Left ventricle myocardium inferior (tissue), 1 donor: ENCODE measurements at regions not wholly inside any gene's neighbourhood (a gene's known extent, or its start where the extent isn't known, plus 50 kb on each side); places are given as distances from the start of the nearest gene placed in this dataset.
"Not testable (repeated sequence)": the region's sequence is repeated elsewhere in the genome, so short reads cannot be mapped to it uniquely, and the experiment has no call there.

ENCODE experiments used
- DNase-seq: peaks from one replicate; pipeline ENCODE4 v3.0.0-alpha.2; 2020
- H3K27ac ChIP-seq: fragments of 200-600 bp; replicated peaks from 2 replicates; pipeline ENCODE4 v1.8.0; 2021
- H3K27me3 ChIP-seq: fragments of 200-600 bp; 2 replicates; pipeline ENCODE4 v1.8.0; 2021; ENCODE audit warnings: low read depth
- H3K36me3 ChIP-seq: fragments of 200-600 bp; 2 replicates; pipeline ENCODE4 v1.8.0; 2021
- H3K4me1 ChIP-seq: fragments of 200-600 bp; 2 replicates; pipeline ENCODE4 v1.8.0; 2021
- H3K4me3 ChIP-seq: fragments of 200-600 bp; 2 replicates; pipeline ENCODE4 v1.8.0; 2021; ENCODE audit warnings: mild to moderate bottlenecking, moderate library complexity
- H3K9me3 ChIP-seq: fragments of 200-600 bp; replicated peaks from 2 replicates; pipeline ENCODE4 v1.8.0; 2021
- intact Hi-C: fragments of 100-400 bp; cut with micrococcal nuclease; formaldehyde crosslinking; loops from one replicate; pipeline ENCODE4 v1.11.0; 2022
- TF ChIP-seq, protein P1 (sequence below): fragments of 200-600 bp; IDR thresholded peaks from 2 replicates; pipeline ENCODE4 v1.8.0; 2021; ENCODE audit warnings: antibody characterized with exemption, mild to moderate bottlenecking, borderline replicate concordance
- donor health status: DM: no; HTN: yes; CAD: no; lungs with severe emphysema.

DNA sequence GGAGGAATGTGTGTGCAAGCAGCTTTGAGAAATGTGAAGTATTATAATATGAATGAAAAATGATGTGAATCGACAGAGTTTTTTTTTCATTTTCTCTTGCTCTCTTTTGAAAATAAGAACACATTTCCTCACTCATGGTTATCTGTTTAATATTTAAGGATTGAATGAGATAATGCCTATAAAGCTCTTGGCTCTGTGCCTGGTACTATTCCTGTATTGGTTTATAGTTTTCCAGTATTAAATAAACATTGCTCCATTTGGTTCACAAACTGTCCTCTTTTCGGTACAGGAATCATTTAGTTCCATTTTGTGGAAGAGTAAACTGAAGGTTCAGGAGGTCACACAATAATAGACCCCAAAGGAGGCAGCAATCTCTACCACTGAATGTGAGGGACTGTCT lies 1185.5 kb upstream of the WWC1 start:
- no peak for DNase-seq
- intact Hi-C loops, result no loop called here
- TF ChIP-seq, protein P1, sequence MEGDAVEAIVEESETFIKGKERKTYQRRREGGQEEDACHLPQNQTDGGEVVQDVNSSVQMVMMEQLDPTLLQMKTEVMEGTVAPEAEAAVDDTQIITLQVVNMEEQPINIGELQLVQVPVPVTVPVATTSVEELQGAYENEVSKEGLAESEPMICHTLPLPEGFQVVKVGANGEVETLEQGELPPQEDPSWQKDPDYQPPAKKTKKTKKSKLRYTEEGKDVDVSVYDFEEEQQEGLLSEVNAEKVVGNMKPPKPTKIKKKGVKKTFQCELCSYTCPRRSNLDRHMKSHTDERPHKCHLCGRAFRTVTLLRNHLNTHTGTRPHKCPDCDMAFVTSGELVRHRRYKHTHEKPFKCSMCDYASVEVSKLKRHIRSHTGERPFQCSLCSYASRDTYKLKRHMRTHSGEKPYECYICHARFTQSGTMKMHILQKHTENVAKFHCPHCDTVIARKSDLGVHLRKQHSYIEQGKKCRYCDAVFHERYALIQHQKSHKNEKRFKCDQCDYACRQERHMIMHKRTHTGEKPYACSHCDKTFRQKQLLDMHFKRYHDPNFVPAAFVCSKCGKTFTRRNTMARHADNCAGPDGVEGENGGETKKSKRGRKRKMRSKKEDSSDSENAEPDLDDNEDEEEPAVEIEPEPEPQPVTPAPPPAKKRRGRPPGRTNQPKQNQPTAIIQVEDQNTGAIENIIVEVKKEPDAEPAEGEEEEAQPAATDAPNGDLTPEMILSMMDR, result no peak
- no peak overlapping the region for H3K4me3 ChIP-seq
- no peaks in the 10 kb centered on the region for H3K9me3 ChIP-seq
- H3K27me3 ChIP-seq, result no peaks in the 10 kb centered on the region
- H3K27ac ChIP-seq, result no peak overlapping the region
- no peaks in the 10 kb centered on the region for H3K36me3 ChIP-seq
- no peaks in the 10 kb centered on the region for H3K4me1 ChIP-seq

DNA sequence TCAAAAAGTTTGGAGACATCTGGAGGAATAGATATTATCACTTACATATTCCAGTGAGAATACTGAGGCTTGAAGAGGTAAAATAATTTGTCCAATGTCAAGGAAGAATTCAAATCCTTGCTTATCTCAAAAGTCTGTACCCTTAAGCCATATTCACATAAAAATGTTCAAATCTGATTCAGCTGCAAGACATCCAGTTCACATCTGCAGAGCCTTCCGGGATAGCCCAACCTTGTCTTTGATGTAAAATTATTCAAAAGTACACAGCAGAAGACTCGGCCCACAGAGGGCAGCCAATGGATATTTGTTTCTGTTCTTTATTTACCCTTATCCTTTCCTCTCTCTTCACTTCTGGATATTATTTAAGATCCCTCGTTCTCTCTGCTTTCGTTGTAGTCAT lies 1183.8 kb upstream of the WWC1 start:
- TF ChIP-seq, protein P1, result no peak
- intact Hi-C loops, result no loop called here
- no peak overlapping the region for H3K27ac ChIP-seq
- no peaks in the 10 kb centered on the region for H3K36me3 ChIP-seq
- H3K9me3 ChIP-seq, result no peaks in the 10 kb centered on the region
- H3K4me3 ChIP-seq, result no peak overlapping the region
- H3K4me1 ChIP-seq, result no peaks in the 10 kb centered on the region
- no peak for DNase-seq
- H3K27me3 ChIP-seq, result no peaks in the 10 kb centered on the region

DNA sequence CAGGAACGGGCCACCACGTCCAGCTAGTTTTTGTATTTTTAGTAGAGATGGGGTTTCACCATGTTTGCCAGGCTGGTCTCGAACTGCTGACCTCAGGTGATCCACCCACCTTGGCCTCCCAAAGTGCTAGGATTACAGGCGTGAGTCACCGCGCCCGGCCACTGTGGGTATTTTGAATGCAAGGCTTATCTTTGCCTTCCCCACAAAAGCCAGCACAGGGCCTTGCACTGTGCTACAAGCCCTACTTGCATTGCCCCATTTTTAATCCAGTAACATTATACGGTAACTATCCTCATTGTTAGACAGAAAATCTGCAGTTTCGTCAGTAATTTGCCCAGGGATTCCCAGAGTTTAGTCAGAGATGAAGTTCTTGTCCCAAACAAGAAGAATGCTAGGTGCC lies 1183.2 kb upstream of the WWC1 start:
- H3K4me3 ChIP-seq, H3K36me3 ChIP-seq, H3K27ac ChIP-seq, H3K27me3 ChIP-seq, H3K9me3 ChIP-seq, H3K4me1 ChIP-seq, intact Hi-C loops, DNase-seq: not testable (repeated sequence)

DNA sequence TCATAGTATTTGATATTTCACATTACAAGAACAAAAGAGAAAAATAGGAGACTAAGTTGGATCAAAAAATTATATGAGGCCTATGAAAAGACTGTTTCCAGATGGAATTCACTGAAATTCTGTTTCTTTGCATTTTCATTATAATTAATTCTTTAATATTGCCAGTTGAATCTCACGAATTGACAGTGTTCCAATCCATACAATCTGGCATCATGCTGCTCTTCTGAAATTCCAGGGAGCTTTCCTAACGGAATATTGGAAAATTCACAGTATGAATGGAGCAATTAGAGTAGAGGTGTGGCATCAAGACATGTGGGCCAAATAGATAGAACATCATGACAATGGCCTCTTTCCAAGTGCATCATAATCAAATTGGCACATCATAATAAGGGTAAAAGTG lies 1178.9 kb upstream of the WWC1 start:
- DNase-seq, result no peak
- Histone ChIP-seq H3K27me3 (no peaks in the 10 kb centered on the region), H3K27ac (no peak overlapping the region), H3K4me1 (no peaks in the 10 kb centered on the region), H3K36me3 (no peaks in the 10 kb centered on the region), H3K9me3 (no peaks in the 10 kb centered on the region), H3K4me3 (no peak overlapping the region)
- TF ChIP-seq, protein P1, result no peak
- intact Hi-C loops, result no loop called here

DNA sequence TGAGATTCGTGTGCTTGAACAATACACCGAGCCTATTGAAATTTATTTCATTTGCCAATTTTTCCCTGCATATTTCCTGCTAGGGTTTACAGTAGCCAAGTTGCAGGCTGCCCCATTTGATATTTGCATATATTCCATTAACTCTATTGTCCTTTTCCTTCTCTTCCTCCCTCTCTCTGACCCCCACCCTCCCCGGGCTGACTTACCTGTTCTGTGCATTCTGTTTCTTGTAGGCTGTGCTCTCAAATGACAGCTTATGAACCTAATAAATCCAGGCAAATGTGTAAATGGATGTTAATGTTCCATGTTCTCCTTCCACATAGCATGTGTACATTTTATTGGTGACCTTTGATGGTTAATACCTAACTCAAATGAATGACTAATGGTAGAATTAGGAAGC lies 1169.2 kb upstream of the WWC1 start:
- no peak for DNase-seq
- no peak overlapping the region for H3K27ac ChIP-seq
- TF ChIP-seq, protein P1, result no peak
- intact Hi-C loops, result no loop called here
- no peaks in the 10 kb centered on the region for H3K4me1 ChIP-seq
- no peak overlapping the region for H3K4me3 ChIP-seq
- H3K36me3 ChIP-seq, result no peaks in the 10 kb centered on the region
- no peaks in the 10 kb centered on the region for H3K27me3 ChIP-seq
- no peaks in the 10 kb centered on the region for H3K9me3 ChIP-seq

DNA sequence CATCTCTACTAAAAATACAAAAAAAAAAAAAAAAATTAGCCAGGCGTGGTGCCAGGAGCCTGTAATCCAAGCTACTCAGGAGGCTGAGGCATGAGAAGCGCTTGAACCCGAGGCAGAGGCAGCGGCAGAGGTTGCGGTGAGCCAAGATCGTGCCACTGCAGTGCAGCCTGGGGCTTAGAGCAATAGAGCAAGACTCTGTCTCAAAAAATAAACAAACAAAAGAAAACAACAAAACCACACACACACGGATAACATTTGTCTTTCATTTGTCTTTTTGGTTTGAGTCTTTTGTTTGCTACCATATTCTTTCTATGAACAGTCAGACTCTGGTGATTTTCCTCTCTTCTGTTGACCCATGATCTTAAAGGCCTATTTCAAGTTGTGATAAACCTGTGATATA lies 1168.3 kb upstream of the WWC1 start:
- no peak overlapping the region for H3K27ac ChIP-seq
- no peaks in the 10 kb centered on the region for H3K9me3 ChIP-seq
- no peak overlapping the region for H3K4me3 ChIP-seq
- no peaks in the 10 kb centered on the region for H3K4me1 ChIP-seq
- H3K27me3 ChIP-seq, result no peaks in the 10 kb centered on the region
- TF ChIP-seq, protein P1, result no peak
- intact Hi-C loops, result no loop called here
- DNase-seq, result no peak
- no peaks in the 10 kb centered on the region for H3K36me3 ChIP-seq
